Ovary (tissue), 7 donors: ENCODE measurements at regions not wholly inside any gene's neighbourhood (a gene's known extent, or its start where the extent isn't known, plus 50 kb on each side); places are given as distances from the start of the nearest gene placed in this dataset.

ENCODE experiments used
- DNase-seq, 5 donors: peaks; one replicate each; pipeline ENCODE4 v3.0.0-alpha.2; 2019 to 2020
- H3K27ac ChIP-seq, 2 donors: fragments of 200-600 bp; one replicate each; pipeline versions ENCODE4 v1.5.1 to v1.8.0; 2019 to 2022
- H3K27me3 ChIP-seq: fragments of 200-600 bp; one replicate; pipeline ENCODE4 v1.8.0; 2022
- H3K36me3 ChIP-seq: fragments of 200-600 bp; sonication (generic); one replicate; pipeline ENCODE4 v1.5.1; 2019
- H3K4me1 ChIP-seq: one replicate; pipeline ENCODE4 v1.8.1; 2013; ENCODE audit warnings: mild to moderate bottlenecking, moderate library complexity; ENCODE audit not compliant: insufficient read depth
- H3K4me3 ChIP-seq: fragments of 200-600 bp; sonication (generic); one replicate; pipeline ENCODE4 v1.5.1; 2017
- H3K9me3 ChIP-seq, 2 donors: fragments of 200-600 bp in 1 of 2; sonication (generic) in 1 of 2; one replicate each; pipeline versions ENCODE4 v1.5.1 to v1.8.1; 2013 to 2019; ENCODE audit warnings: mild to moderate bottlenecking in 1 of 2, moderate library complexity in 1 of 2
- EP300 ChIP-seq: sonication (generic); formaldehyde crosslinking; IDR thresholded peaks from one replicate; pipeline ENCODE4 v1.6.1; 2017; ENCODE audit warnings: antibody characterized with exemption
- POLR2A ChIP-seq: fragments of 450-650 bp; IDR thresholded peaks from one replicate; pipeline ENCODE4 v1.6.1; 2017; ENCODE audit warnings: antibody characterized with exemption, mild to moderate bottlenecking, moderate library complexity
- WGBS, 3 donors: extraction: QIAGEN DNeasy Blood & Tissue Kit in 1 of 3; methylation state at CpG; one replicate each; pipeline versions ENCODE4 v1.1.5 to v1.1.7; 2013 to 2017; 5-methylcytosine and 5-hydroxymethylcytosine counted together
- intact Hi-C, 4 donors: fragments of 100-400 bp; cut with DNase I; formaldehyde crosslinking; loops; one replicate each; pipeline versions ENCODE4 v1.11.0 to v1.15.1; 2022 to 2023
- TF ChIP-seq, protein P1 (sequence below), 3 donors: fragments of 450-650 bp in 2 of 3; fragments of 200-600 bp in 1 of 3; IDR thresholded peaks; one replicate each; pipeline versions ENCODE4 v1.5.1 to v1.8.0; 2016 to 2022; ENCODE audit warnings: antibody characterized with exemption in 3 of 3, mild to moderate bottlenecking in 1 of 3
- donor health status: DM: no; HTN: no; CAD: no; lungs with moderate emphysema.
- donor health status: DM: no; HTN: no; CAD: no.
- donor health status: Bipolar disorder and iron deficiency.
- donor health status: DM: no; HTN: no; CAD: no.
- donor health status: DM: yes; HTN: yes; CAD: no.

DNA sequence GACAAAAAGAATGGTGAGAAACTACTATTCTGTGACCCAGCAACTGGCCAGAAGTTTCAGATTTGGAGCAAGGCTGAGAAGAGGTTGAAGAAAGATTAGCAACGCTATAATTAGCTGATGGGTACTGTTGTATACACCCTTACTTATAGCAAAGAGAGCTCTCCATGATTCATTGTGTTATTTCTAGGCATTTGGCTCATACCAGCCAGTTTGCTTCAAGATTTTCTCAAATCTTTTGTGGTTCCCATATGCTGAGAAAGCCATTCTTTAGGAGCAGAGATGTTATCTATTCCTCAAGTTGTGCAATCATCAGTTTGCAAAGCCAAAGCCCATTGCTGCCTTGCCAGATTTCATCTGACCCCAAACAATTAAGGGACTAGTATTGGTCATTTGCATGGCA lies 179.4 kb downstream of the ETS1 start:
- 63 to 81% (median 80%) methylated on average over 1 of the region's 1 CpG for WGBS, 3 donors
- TF ChIP-seq, protein P1, sequence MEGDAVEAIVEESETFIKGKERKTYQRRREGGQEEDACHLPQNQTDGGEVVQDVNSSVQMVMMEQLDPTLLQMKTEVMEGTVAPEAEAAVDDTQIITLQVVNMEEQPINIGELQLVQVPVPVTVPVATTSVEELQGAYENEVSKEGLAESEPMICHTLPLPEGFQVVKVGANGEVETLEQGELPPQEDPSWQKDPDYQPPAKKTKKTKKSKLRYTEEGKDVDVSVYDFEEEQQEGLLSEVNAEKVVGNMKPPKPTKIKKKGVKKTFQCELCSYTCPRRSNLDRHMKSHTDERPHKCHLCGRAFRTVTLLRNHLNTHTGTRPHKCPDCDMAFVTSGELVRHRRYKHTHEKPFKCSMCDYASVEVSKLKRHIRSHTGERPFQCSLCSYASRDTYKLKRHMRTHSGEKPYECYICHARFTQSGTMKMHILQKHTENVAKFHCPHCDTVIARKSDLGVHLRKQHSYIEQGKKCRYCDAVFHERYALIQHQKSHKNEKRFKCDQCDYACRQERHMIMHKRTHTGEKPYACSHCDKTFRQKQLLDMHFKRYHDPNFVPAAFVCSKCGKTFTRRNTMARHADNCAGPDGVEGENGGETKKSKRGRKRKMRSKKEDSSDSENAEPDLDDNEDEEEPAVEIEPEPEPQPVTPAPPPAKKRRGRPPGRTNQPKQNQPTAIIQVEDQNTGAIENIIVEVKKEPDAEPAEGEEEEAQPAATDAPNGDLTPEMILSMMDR (IDR thresholded peaks at IDR 0.05), result no peak
- TF ChIP-seq EP300 (no peak), POLR2A (no peak)
- Histone ChIP-seq H3K27ac (no peak overlapping the region), H3K4me1 (peaks cover 5% of the 10 kb centered on the region), H3K9me3 (no peaks in the 10 kb centered on the region), H3K4me3 (no peak overlapping the region), H3K27me3 (no peaks in the 10 kb centered on the region), H3K36me3 (no peaks in the 10 kb centered on the region)
- intact Hi-C loops, result loop anchor here in 1 of 4 donors (10.0 kb wide), 1 partner anchor 113 kb away; no protein-coding TSS in a partner anchor
- no peak for DNase-seq

DNA sequence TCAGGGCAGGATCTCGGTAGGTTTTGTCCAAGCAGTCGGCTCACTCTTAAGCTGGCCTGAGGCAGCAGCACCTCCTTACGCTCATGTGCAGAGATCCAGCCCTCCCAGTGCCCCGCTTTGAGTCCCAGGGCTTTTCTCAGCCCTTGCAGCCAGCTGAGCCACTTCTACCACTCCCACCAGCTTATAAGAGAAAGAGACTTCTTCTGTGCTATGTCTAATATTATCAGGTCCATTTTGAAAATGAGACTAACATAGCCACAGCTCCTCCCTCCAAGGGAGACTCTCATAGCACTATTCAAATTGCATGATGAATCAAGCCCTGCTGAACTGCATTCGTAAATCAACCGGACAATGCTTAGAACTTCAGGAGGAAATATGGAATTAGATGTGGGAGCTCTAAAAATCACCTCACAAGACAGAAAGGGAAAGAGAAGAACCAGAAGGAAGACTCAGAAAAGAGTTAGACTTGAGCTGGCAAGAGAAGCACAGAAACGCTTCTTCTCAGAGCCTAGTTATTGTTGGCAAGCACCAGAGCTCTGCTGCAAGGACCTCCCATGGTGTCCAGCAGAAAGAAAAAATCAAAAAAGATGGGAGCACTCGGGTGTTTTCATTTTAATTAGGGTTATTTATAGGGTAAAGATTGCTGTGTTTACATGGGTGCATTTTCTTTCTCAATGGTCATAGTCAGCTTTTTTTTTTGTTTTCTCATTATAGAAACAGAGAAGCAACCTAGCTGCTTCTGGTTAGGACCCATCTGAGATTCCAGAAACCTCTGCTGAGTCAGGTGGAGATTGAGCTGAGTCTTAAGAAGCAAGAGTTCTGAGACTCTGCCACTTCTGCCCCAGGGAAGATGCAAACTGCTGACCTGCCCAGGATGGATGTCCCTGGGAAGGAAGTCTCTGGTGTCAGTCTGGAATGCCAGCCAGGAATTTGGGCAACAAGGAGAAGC lies 181.4 kb downstream of the ETS1 start:
- Histone ChIP-seq H3K9me3 (no peaks in the 10 kb centered on the region), H3K4me3 (no peak overlapping the region), H3K4me1 (peaks cover 5% of the 10 kb centered on the region), H3K36me3 (no peaks in the 10 kb centered on the region), H3K27me3 (no peaks in the 10 kb centered on the region), H3K27ac (no peak overlapping the region)
- TF ChIP-seq, protein P1 (IDR thresholded peaks at IDR 0.05), result no peak
- TF ChIP-seq EP300 (no peak), POLR2A (no peak)
- WGBS, 3 donors, result 17 to 21% (median 19%) methylated on average over 8 of the region's 8 CpGs
- intact Hi-C loops, result loop anchor here in 1 of 4 donors (10.0 kb wide), 1 partner anchor 111 kb away; no protein-coding TSS in a partner anchor
- DNase-seq, result no peak

DNA sequence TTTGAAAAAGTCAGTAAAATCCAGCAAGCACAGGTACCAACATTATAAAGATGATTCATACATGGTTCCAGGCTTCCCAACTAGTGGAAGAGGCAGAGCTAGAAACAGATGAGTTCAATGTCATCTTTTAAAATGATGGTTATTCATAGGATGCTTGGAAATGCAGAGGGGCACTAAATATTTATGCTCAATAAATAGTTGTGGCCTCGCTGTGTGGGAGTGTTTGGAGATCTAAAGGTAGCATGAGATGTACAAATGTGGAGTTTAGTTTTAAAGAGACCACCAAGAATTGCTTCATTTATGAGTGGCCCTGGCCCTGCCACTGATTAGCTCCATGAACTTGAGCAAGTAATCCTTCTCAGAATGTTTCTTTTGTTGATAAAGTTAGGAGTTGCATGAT lies 182.2 kb downstream of the ETS1 start:
- peaks cover 5% of the 10 kb centered on the region for H3K4me1 ChIP-seq
- intact Hi-C loops, result loop anchor here in 1 of 4 donors (10.0 kb wide), 1 partner anchor 110 kb away; no protein-coding TSS in a partner anchor
- no peak for DNase-seq
- H3K9me3 ChIP-seq, result no peaks in the 10 kb centered on the region
- WGBS, 3 donors, result 50 to 68% (median 66%) methylated on average over 1 of the region's 1 CpG
- no peak overlapping the region for H3K4me3 ChIP-seq
- no peak for TF ChIP-seq POLR2A
- TF ChIP-seq, protein P1 (IDR thresholded peaks at IDR 0.05), result no peak
- no peak for TF ChIP-seq EP300
- H3K27ac ChIP-seq, result no peak overlapping the region
- H3K27me3 ChIP-seq, result no peaks in the 10 kb centered on the region
- no peaks in the 10 kb centered on the region for H3K36me3 ChIP-seq

DNA sequence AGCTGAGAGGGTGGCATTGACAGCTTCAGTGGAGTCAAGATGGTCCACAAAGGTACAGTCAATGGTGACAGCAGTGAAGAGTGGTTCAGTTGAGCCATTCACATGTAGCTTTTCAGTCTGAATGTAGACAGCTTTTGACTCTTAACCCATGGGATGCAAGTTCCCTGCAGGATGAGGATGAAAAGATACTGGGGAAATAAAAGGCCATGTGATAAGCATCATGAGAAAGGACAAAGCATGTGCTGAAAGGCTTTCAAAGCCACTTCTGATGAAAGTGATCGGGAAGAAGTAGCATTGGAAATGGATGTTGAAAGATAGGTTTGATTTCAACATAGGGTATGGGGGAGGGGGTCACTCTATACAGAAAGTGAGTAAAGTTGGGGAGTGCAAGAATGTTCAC lies 182.9 kb downstream of the ETS1 start:
- DNase-seq, result no peak
- TF ChIP-seq, protein P1 (IDR thresholded peaks at IDR 0.05), result no peak
- no peak for TF ChIP-seq POLR2A
- TF ChIP-seq EP300, result no peak
- H3K27me3 ChIP-seq, result no peaks in the 10 kb centered on the region
- no peaks in the 10 kb centered on the region for H3K9me3 ChIP-seq
- no peaks in the 10 kb centered on the region for H3K36me3 ChIP-seq
- H3K4me3 ChIP-seq, result no peak overlapping the region
- H3K27ac ChIP-seq, result no peak overlapping the region
- WGBS, 3 donors, result 94 to 100% (median 95%) methylated on average over 1 of the region's 1 CpG
- peaks cover 5% of the 10 kb centered on the region for H3K4me1 ChIP-seq
- intact Hi-C loops, result loop anchor here in 1 of 4 donors (10.0 kb wide), 1 partner anchor 110 kb away; no protein-coding TSS in a partner anchor
